Neural cell (in vitro differentiated cells): ENCODE measurements at regions not wholly inside any gene's neighbourhood (a gene's known extent, or its start where the extent isn't known, plus 50 kb on each side); places are given as distances from the start of the nearest gene placed in this dataset.

Experiments
- H2AFZ ChIP-seq: fragments of 200-600, 300-800 bp; sonication (generic), shearing (Covaris generic); 2 replicates; pipeline ENCODE4 v1.6.0; 2014; ENCODE audit warnings: low read depth, mild to moderate bottlenecking, antibody characterized with exemption, low read length, moderate library complexity
- H3F3A ChIP-seq: fragments of 200-600 bp; shearing (Covaris generic); 2 replicates; pipeline ENCODE4 v1.6.1; 2016; ENCODE audit warnings: mild to moderate bottlenecking, moderate library complexity, mixed read lengths, antibody characterized with exemption, low read length; ENCODE audit not compliant: insufficient read depth, poor library complexity, severe bottlenecking
- H3K27ac ChIP-seq: fragments of 200-600, 300-800 bp; sonication (generic), shearing (Covaris generic); 2 replicates; pipeline ENCODE4 v1.5.1; 2014; ENCODE audit warnings: mild to moderate bottlenecking, low read length, moderate library complexity
- H3K27me3 ChIP-seq: fragments of 300-800, 200-600 bp; sonication (generic), shearing (Covaris generic); 2 replicates; pipeline ENCODE4 v1.6.0; 2014; ENCODE audit warnings: mild to moderate bottlenecking, low read depth, low read length, moderate library complexity; ENCODE audit not compliant: insufficient read depth
- H3K36me3 ChIP-seq: fragments of 300-800, 200-600 bp; sonication (generic), shearing (Covaris generic); 2 replicates; pipeline ENCODE4 v1.5.1; 2014; ENCODE audit warnings: mild to moderate bottlenecking, antibody characterized with exemption, low read length, moderate library complexity; ENCODE audit not compliant: insufficient read depth
- H3K4me2 ChIP-seq: fragments of 300-800, 200-600 bp; sonication (generic), shearing (Covaris generic); 2 replicates; pipeline ENCODE4 v1.6.0; 2014; ENCODE audit warnings: mild to moderate bottlenecking, low read length
- H3K4me3 ChIP-seq: fragments of 300-800, 200-600 bp; sonication (generic), shearing (Covaris generic); 2 replicates; pipeline ENCODE4 v1.5.1; 2014; ENCODE audit warnings: mild to moderate bottlenecking, low read length, moderate library complexity
- H3K79me2 ChIP-seq: fragments of 200-600 bp; shearing (Covaris generic); replicated peaks from 2 replicates; pipeline ENCODE4 v1.6.0; 2014; ENCODE audit warnings: mild to moderate bottlenecking, low read length, moderate library complexity; ENCODE audit not compliant: insufficient read depth
- H3K9ac ChIP-seq: fragments of 300-800, 200-600 bp; sonication (generic), shearing (Covaris generic); 2 replicates; pipeline ENCODE4 v1.6.1; 2016; ENCODE audit warnings: mild to moderate bottlenecking, low read length, mixed read lengths
- H3K9me2 ChIP-seq: fragments of 200-600 bp; shearing (Covaris generic); 2 replicates; pipeline ENCODE4 v1.6.1; 2016; ENCODE audit warnings: mild to moderate bottlenecking, low read length, mixed read lengths; ENCODE audit not compliant: insufficient read depth
- H3K9me3 ChIP-seq: fragments of 200-600, 300-800 bp; sonication (generic), shearing (Covaris generic); 2 replicates; pipeline ENCODE4 v1.6.1; 2016; ENCODE audit warnings: mild to moderate bottlenecking, mixed run types, low read length, moderate library complexity, mixed read lengths
- H4K20me1 ChIP-seq: fragments of 200-600 bp; shearing (Covaris generic); 2 replicates; pipeline ENCODE4 v1.6.1; 2016; ENCODE audit warnings: mild to moderate bottlenecking, mixed run types; ENCODE audit not compliant: insufficient read depth
- EP300 ChIP-seq: fragments of 450-650 bp; conservative IDR thresholded peaks from 2 replicates; pipeline ENCODE4 v1.6.1; 2014; ENCODE audit warnings: antibody characterized with exemption, mild to moderate bottlenecking, moderate library complexity; ENCODE audit not compliant: poor library complexity, severe bottlenecking
- EZH2 ChIP-seq: fragments of 200-600, 300-800 bp; shearing (Covaris generic), sonication (generic); IDR thresholded peaks from 2 replicates; pipeline ENCODE4 v1.6.1; 2014; ENCODE audit warnings: antibody characterized with exemption, low read length, borderline replicate concordance, mild to moderate bottlenecking; ENCODE audit not compliant: insufficient read depth, poor library complexity, severe bottlenecking
- MXI1 ChIP-seq: fragments of 450-650 bp; conservative IDR thresholded peaks from 2 replicates; pipeline ENCODE4 v1.6.1; 2014; ENCODE audit warnings: antibody characterized with exemption, mild to moderate bottlenecking; ENCODE audit not compliant: poor library complexity, severe bottlenecking
- POLR2AphosphoS5 ChIP-seq: IDR thresholded peaks from 2 replicates; pipeline ENCODE4 v1.6.1; 2012
- RAD21 ChIP-seq: fragments of 450-650 bp; conservative IDR thresholded peaks from 2 replicates; pipeline ENCODE4 v1.6.1; 2014; ENCODE audit warnings: antibody characterized with exemption, mild to moderate bottlenecking, moderate library complexity
- SMC3 ChIP-seq: fragments of 450-650 bp; conservative IDR thresholded peaks from 2 replicates; pipeline ENCODE4 v1.6.1; 2014; ENCODE audit warnings: antibody characterized with exemption, mild to moderate bottlenecking, moderate library complexity; ENCODE audit not compliant: poor library complexity
- TAF1 ChIP-seq: IDR thresholded peaks from 2 replicates; pipeline ENCODE4 v1.6.1; 2012; ENCODE audit warnings: low read depth
- TF ChIP-seq, protein P1 (sequence below): fragments of 450-650 bp; IDR thresholded peaks from 2 replicates; pipeline ENCODE4 v1.5.1; 2014; ENCODE audit warnings: antibody characterized with exemption, mild to moderate bottlenecking, moderate library complexity; ENCODE audit not compliant: poor library complexity, severe bottlenecking
- TF ChIP-seq, protein P2 (sequence below): IDR thresholded peaks from 2 replicates; pipeline ENCODE4 v1.6.1; 2012; ENCODE audit warnings: borderline replicate concordance

DNA sequence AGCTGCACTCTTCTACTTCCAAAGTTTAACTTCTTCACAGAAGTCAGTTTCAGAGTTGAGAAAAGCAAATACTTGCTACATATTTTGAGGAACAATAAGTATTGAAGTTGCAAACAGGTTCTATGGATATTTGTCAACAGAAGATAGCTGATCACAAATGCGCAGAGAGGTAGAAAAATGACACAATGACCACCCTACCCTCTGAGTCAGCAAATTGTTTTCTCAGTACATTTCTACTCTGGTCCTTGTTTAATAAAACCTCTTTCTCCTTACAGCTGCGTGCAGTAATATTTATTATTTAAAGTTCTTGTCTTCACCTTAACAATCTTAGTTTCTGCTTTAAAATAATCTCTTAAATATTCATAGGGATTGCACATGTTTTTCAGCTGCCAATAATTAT, 855.1 kb upstream of the CTNND2 start:
- no peak for TF ChIP-seq TAF1
- no peak for TF ChIP-seq SMC3
- TF ChIP-seq EP300: no peak
- TF ChIP-seq RAD21: no peak
- TF ChIP-seq, protein P1, sequence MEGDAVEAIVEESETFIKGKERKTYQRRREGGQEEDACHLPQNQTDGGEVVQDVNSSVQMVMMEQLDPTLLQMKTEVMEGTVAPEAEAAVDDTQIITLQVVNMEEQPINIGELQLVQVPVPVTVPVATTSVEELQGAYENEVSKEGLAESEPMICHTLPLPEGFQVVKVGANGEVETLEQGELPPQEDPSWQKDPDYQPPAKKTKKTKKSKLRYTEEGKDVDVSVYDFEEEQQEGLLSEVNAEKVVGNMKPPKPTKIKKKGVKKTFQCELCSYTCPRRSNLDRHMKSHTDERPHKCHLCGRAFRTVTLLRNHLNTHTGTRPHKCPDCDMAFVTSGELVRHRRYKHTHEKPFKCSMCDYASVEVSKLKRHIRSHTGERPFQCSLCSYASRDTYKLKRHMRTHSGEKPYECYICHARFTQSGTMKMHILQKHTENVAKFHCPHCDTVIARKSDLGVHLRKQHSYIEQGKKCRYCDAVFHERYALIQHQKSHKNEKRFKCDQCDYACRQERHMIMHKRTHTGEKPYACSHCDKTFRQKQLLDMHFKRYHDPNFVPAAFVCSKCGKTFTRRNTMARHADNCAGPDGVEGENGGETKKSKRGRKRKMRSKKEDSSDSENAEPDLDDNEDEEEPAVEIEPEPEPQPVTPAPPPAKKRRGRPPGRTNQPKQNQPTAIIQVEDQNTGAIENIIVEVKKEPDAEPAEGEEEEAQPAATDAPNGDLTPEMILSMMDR: no peak
- TF ChIP-seq POLR2AphosphoS5: no peak
- TF ChIP-seq MXI1: no peak
- no peak for TF ChIP-seq EZH2
- TF ChIP-seq, protein P2, sequence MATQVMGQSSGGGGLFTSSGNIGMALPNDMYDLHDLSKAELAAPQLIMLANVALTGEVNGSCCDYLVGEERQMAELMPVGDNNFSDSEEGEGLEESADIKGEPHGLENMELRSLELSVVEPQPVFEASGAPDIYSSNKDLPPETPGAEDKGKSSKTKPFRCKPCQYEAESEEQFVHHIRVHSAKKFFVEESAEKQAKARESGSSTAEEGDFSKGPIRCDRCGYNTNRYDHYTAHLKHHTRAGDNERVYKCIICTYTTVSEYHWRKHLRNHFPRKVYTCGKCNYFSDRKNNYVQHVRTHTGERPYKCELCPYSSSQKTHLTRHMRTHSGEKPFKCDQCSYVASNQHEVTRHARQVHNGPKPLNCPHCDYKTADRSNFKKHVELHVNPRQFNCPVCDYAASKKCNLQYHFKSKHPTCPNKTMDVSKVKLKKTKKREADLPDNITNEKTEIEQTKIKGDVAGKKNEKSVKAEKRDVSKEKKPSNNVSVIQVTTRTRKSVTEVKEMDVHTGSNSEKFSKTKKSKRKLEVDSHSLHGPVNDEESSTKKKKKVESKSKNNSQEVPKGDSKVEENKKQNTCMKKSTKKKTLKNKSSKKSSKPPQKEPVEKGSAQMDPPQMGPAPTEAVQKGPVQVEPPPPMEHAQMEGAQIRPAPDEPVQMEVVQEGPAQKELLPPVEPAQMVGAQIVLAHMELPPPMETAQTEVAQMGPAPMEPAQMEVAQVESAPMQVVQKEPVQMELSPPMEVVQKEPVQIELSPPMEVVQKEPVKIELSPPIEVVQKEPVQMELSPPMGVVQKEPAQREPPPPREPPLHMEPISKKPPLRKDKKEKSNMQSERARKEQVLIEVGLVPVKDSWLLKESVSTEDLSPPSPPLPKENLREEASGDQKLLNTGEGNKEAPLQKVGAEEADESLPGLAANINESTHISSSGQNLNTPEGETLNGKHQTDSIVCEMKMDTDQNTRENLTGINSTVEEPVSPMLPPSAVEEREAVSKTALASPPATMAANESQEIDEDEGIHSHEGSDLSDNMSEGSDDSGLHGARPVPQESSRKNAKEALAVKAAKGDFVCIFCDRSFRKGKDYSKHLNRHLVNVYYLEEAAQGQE: no peak
- Histone ChIP-seq H3K27ac (no peak overlapping the region), H3K9ac (no peak overlapping the region), H3F3A (no peaks in the 10 kb centered on the region), H3K4me2 (no peak overlapping the region), H3K36me3 (no peaks in the 10 kb centered on the region), H4K20me1 (no peaks in the 10 kb centered on the region), H3K27me3 (no peaks in the 10 kb centered on the region), H2AFZ (no peak overlapping the region), H3K9me3 (no peaks in the 10 kb centered on the region), H3K4me3 (no peak overlapping the region), H3K9me2 (no peaks in the 10 kb centered on the region), H3K79me2 (no peaks in the 10 kb centered on the region)

DNA sequence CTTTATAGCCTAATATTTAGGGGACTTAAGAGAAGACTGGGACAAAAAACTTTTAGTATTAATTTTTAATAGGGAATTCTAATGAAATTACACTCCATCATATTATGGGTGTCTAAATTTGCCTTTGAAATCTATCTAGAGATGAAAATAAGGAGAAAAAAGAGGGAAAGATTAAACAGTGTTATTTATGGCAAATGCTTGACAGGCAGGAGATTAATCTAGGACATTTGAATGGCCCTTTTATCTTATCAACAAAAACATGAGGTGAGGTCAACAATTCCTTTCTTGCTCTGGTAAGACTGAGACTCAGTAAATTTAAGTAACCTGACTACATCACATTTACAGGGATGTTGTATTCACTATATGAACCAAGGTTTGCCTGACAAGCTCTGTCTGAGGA, 852.8 kb upstream of the CTNND2 start:
- no peak overlapping the region for H2AFZ ChIP-seq
- H3K4me3 ChIP-seq: no peak overlapping the region
- H3F3A ChIP-seq: no peaks in the 10 kb centered on the region
- H3K4me2 ChIP-seq: no peak overlapping the region
- no peaks in the 10 kb centered on the region for H3K9me3 ChIP-seq
- no peaks in the 10 kb centered on the region for H3K79me2 ChIP-seq
- H3K27me3 ChIP-seq: no peaks in the 10 kb centered on the region
- no peak overlapping the region for H3K9ac ChIP-seq
- TF ChIP-seq, protein P2: no peak
- TF ChIP-seq MXI1: no peak
- no peak for TF ChIP-seq EP300
- TF ChIP-seq EZH2: no peak
- no peak for TF ChIP-seq RAD21
- no peak for TF ChIP-seq POLR2AphosphoS5
- no peak for TF ChIP-seq SMC3
- no peak for TF ChIP-seq TAF1
- TF ChIP-seq, protein P1: no peak
- H3K27ac ChIP-seq: no peak overlapping the region
- H4K20me1 ChIP-seq: no peaks in the 10 kb centered on the region
- H3K36me3 ChIP-seq: no peaks in the 10 kb centered on the region
- no peaks in the 10 kb centered on the region for H3K9me2 ChIP-seq
